ENCODE measurements at regions not wholly inside any gene's neighbourhood (a gene's known extent, or its start where the extent isn't known, plus 50 kb on each side); places are given as distances from the start of the nearest gene placed in this dataset.

- TF ChIP-seq EZH2 (IDR thresholded peaks at IDR 0.05; ENCODE audit: borderline replicate concordance, low read length) = no peak
- TF ChIP-seq CTCF (conservative IDR thresholded peaks at IDR 0.05 in 1 of 2, IDR thresholded peaks at IDR 0.05 in 1 of 2; ENCODE audit: extremely low read depth in 1 of 2, insufficient read depth in 1 of 2, low read depth in 1 of 2, low read length in 2 of 2) = no peak
Observed at GRCh38 chr4:184961660-184962059, 56.6 kb upstream of the HELT start.

All from mammary epithelial cell (primary cell).